HepG2 (cell line): ENCODE measurements at regions not wholly inside any gene's neighbourhood (a gene's known extent, or its start where the extent isn't known, plus 50 kb on each side); places are given as distances from the start of the nearest gene placed in this dataset.

Source experiments
- ATF7-NPFF ChIP-seq: sonication (generic); formaldehyde crosslinking; IDR thresholded peaks from 2 replicates; pipeline ENCODE4 v1.8.1; 2023; ENCODE audit warnings: mild to moderate bottlenecking, low read depth, missing genetic modification reagents, moderate library complexity
- FOXK1 ChIP-seq: sonication (generic); formaldehyde crosslinking; IDR thresholded peaks from 2 replicates; pipeline ENCODE4 v1.4.0; 2020; ENCODE audit warnings: low read depth, missing genetic modification reagents, borderline replicate concordance
- NCOA2 ChIP-seq: sonication (generic); formaldehyde crosslinking; IDR thresholded peaks from 2 replicates; pipeline ENCODE4 v1.8.0; 2022; ENCODE audit warnings: inconsistent platforms
- TMF1 ChIP-seq: sonication (generic); formaldehyde crosslinking; IDR thresholded peaks from 2 replicates; pipeline ENCODE4 v1.8.1; 2022; ENCODE audit warnings: low read depth, missing genetic modification reagents
- ZFX ChIP-seq: sonication (generic); formaldehyde crosslinking; IDR thresholded peaks from 2 replicates; pipeline ENCODE4 v1.4.0; 2020; ENCODE audit warnings: mild to moderate bottlenecking, low read depth, missing genetic modification reagents, moderate library complexity
- ZHX1 ChIP-seq: sonication (generic); formaldehyde crosslinking; IDR thresholded peaks from 2 replicates; pipeline ENCODE4 v1.8.1; 2022; ENCODE audit warnings: low read depth, mild to moderate bottlenecking, missing genetic modification reagents
- ZNF18 ChIP-seq: sonication (generic); formaldehyde crosslinking; IDR thresholded peaks from 2 replicates; pipeline ENCODE4 v1.8.0; 2022; ENCODE audit warnings: mild to moderate bottlenecking, missing genetic modification reagents; ENCODE audit not compliant: insufficient replicate concordance
- ZNF280D ChIP-seq: sonication (generic); formaldehyde crosslinking; IDR thresholded peaks from 2 replicates; pipeline ENCODE4 v1.5.1; 2020; ENCODE audit warnings: mild to moderate bottlenecking, missing genetic modification reagents
- TF ChIP-seq, protein P1 (sequence below): sonication (generic); formaldehyde crosslinking; IDR thresholded peaks from 2 replicates; pipeline ENCODE4 v1.4.0; 2020; ENCODE audit warnings: missing genetic modification reagents

DNA sequence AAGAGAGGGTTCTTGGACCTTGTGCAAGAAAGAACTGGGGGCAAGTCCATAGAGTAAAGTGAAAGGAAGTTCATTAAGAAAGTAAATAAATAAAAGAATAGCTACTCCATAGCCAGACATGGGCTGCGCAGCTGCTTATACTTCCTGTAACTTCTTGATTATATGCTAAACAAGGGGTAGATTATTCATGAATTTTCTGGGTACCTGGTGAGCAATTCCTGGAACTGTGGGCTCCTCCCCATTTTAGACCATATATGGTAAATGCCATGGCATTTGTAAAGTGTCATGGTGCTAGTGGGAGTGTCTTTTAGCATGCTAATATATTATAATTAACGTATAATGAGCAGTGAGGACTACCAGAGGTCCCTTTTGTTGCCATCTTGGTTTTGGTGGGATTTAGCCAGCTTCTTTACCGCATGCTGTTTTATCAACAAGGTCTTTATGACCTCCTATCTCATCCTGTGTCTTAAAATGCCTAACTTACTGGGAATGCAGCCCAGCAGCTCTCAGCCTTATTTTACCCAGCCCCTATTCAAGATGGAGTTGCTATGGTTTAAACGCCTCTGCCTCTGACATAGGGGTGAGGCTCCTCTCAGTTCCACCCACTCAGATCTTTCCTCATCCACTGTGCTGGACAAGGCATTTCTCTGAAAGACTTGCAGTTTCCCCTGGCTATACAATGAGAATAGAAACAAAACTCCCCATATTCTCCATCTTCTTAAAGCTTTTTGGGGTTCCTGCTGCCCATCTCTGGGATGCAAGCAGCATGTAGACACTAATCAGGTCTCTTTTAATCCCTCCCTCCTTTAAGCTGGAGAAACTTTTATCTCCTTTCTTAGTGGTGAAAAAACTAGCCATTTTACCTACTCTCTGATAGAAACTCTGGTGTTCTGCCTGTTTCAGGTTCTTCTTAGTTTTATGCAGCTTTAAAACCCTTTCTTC is 91.2 kb downstream of the ARRDC3 start (continued):
- TF ChIP-seq ZHX1 (CRISPR knock-in tag) (no peak), ZNF280D (no peak), ATF7-NPFF (CRISPR knock-in tag) (no peak), ZNF18 (CRISPR knock-in tag) (no peak), FOXK1 (CRISPR knock-in tag) (no peak), TMF1 (no peak), NCOA2 (CRISPR knock-in tag) (no peak), ZFX (CRISPR knock-in tag) (no peak)
- TF ChIP-seq, protein P1, sequence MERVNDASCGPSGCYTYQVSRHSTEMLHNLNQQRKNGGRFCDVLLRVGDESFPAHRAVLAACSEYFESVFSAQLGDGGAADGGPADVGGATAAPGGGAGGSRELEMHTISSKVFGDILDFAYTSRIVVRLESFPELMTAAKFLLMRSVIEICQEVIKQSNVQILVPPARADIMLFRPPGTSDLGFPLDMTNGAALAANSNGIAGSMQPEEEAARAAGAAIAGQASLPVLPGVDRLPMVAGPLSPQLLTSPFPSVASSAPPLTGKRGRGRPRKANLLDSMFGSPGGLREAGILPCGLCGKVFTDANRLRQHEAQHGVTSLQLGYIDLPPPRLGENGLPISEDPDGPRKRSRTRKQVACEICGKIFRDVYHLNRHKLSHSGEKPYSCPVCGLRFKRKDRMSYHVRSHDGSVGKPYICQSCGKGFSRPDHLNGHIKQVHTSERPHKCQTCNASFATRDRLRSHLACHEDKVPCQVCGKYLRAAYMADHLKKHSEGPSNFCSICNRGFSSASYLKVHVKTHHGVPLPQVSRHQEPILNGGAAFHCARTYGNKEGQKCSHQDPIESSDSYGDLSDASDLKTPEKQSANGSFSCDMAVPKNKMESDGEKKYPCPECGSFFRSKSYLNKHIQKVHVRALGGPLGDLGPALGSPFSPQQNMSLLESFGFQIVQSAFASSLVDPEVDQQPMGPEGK: no peak
- TF ChIP-seq, all 625 proteins: peak for 0
